Amniotic stem cell (primary cell): ENCODE measurements at regions not wholly inside any gene's neighbourhood (a gene's known extent, or its start where the extent isn't known, plus 50 kb on each side); places are given as distances from the start of the nearest gene placed in this dataset.
"Not testable (repeated sequence)": the region's sequence is repeated elsewhere in the genome, so short reads cannot be mapped to it uniquely, and the experiment has no call there.

ENCODE experiments used
- DNase-seq: peaks from one replicate; lab custom pipeline; 2025; lab: John Stamatoyannopoulos, UW

- DNase-seq: no peak
Measured at GRCh38 chr14:21825149-21825743, 151.6 kb upstream of the OR4E1 start.

GRCh38 chr14:21822109-21822508 lies 148.5 kb upstream of the OR4E1 start:
- DNase-seq: no peak

GRCh38 chr14:21820631-21821030 lies 147.0 kb upstream of the OR4E1 start:
- no peak for DNase-seq

- DNase-seq: not testable (repeated sequence)
Measured at GRCh38 chr14:21819891-21820290, 146.3 kb upstream of the OR4E1 start.

GRCh38 chr14:21817010-21817409 lies 143.4 kb upstream of the OR4E1 start:
- not testable (repeated sequence) for DNase-seq

- no peak for DNase-seq
Measured at GRCh38 chr14:21807975-21808374, 134.4 kb upstream of the OR4E1 start.

GRCh38 chr14:21804981-21805380 lies 131.4 kb upstream of the OR4E1 start:
- DNase-seq: no peak

GRCh38 chr14:21802441-21802840 lies 128.8 kb upstream of the OR4E1 start:
- DNase-seq: no peak

- no peak for DNase-seq
Measured at GRCh38 chr14:21796916-21797315, 123.3 kb upstream of the OR4E1 start.

- no peak for DNase-seq
Measured at GRCh38 chr14:21795456-21795855, 121.8 kb upstream of the OR4E1 start.

GRCh38 chr14:21791749-21792148 lies 118.1 kb upstream of the OR4E1 start:
- DNase-seq: no peak

- not testable (repeated sequence) for DNase-seq
Measured at GRCh38 chr14:21788687-21789086, 115.1 kb upstream of the OR4E1 start.

GRCh38 chr14:21787242-21787641 lies 113.6 kb upstream of the OR4E1 start:
- DNase-seq: not testable (repeated sequence)

GRCh38 chr14:21781543-21781942 lies 107.9 kb upstream of the OR4E1 start:
- DNase-seq: no peak

GRCh38 chr14:21780429-21781084 lies 106.9 kb upstream of the OR4E1 start:
- no peak for DNase-seq

- no peak for DNase-seq
Measured at GRCh38 chr14:21771671-21772070, 98.1 kb upstream of the OR4E1 start.

- no peak for DNase-seq
Measured at GRCh38 chr14:21768875-21769257, 95.2 kb upstream of the OR4E1 start.

- DNase-seq: no peak
Measured at GRCh38 chr14:21768116-21768874, 94.7 kb upstream of the OR4E1 start.

GRCh38 chr14:21760360-21760759 lies 86.7 kb upstream of the OR4E1 start:
- not testable (repeated sequence) for DNase-seq

- no peak for DNase-seq
Measured at GRCh38 chr14:21749306-21749868, 75.8 kb upstream of the OR4E1 start.

- DNase-seq: no peak
Measured at GRCh38 chr14:21748869-21749303, 75.3 kb upstream of the OR4E1 start.

GRCh38 chr14:21735639-21736307 lies 62.2 kb upstream of the OR4E1 start:
- DNase-seq: no peak
